ENCODE measurements at regions not wholly inside any gene's neighbourhood (a gene's known extent, or its start where the extent isn't known, plus 50 kb on each side); places are given as distances from the start of the nearest gene placed in this dataset.

- POLR2A ChIA-PET: interaction anchor here (1.5 kb wide), 1 partner anchor 11 kb away, joined by 3 read pairs; no protein-coding TSS in a partner anchor
Measured at GRCh38 chr14:38394064-38394463, 138.2 kb upstream of the CLEC14A start.

GRCh38 chr14:38391334-38391733, 135.4 kb upstream of the CLEC14A start:
- intact Hi-C loops (cut with micrococcal nuclease): no loop called here
- peak overlapping the region; percentile 72 for H3K27ac Mint-ChIP-seq (ENCODE audit: low read depth, unreplicated experiment)
- POLR2A ChIA-PET: interaction anchor here (0.7 to 0.9 kb wide), 2 partner anchors 8 to 36 kb away, joined by 3 read pairs; no protein-coding TSS in a partner anchor
- no peaks in the 10 kb centered on the region for H3K27me3 Mint-ChIP-seq (ENCODE audit: insufficient read depth, unreplicated experiment)
- peaks cover 11% of the 10 kb centered on the region for H3K4me1 Mint-ChIP-seq (ENCODE audit: insufficient read depth, unreplicated experiment)
- CTCF ChIA-PET: interaction anchor here (0.6 kb wide), 1 partner anchor 101 kb away, joined by 4 read pairs; no protein-coding TSS in a partner anchor
- no TSS peak for BruUV-seq (replicated peaks)
- H3K36me3 Mint-ChIP-seq (ENCODE audit: insufficient read depth, unreplicated experiment): no peaks in the 10 kb centered on the region
- H3K4me3 Mint-ChIP-seq (ENCODE audit: unreplicated experiment): no peak overlapping the region
- no peaks in the 10 kb centered on the region for H3K9me3 Mint-ChIP-seq (ENCODE audit: unreplicated experiment)
- no peak for TF ChIP-seq CTCF (IDR thresholded peaks at IDR 0.05; ENCODE audit: unreplicated experiment)
- DNase-seq (ENCODE audit: unreplicated experiment): peak; percentile 57

More at GRCh38 chr14:38394064-38394463, 138.2 kb upstream of the CLEC14A start:
- CTCF ChIA-PET: interaction anchor here (0.7 to 1.2 kb wide), 2 partner anchors 41 to 208 kb away, joined by 3 to 4 read pairs; no protein-coding TSS in a partner anchor
- H3K27me3 Mint-ChIP-seq (ENCODE audit: insufficient read depth, unreplicated experiment): no peaks in the 10 kb centered on the region
- peaks cover 11% of the 10 kb centered on the region for H3K4me1 Mint-ChIP-seq (ENCODE audit: insufficient read depth, unreplicated experiment)
- no peaks in the 10 kb centered on the region for H3K9me3 Mint-ChIP-seq (ENCODE audit: unreplicated experiment)
- no TSS peak for BruUV-seq (replicated peaks)
- H3K36me3 Mint-ChIP-seq (ENCODE audit: insufficient read depth, unreplicated experiment): no peaks in the 10 kb centered on the region
- no peak overlapping the region for H3K27ac Mint-ChIP-seq (ENCODE audit: low read depth, unreplicated experiment)
- DNase-seq (ENCODE audit: unreplicated experiment): no peak
- TF ChIP-seq CTCF (IDR thresholded peaks at IDR 0.05; ENCODE audit: unreplicated experiment): no peak
- intact Hi-C loops (cut with micrococcal nuclease): no loop called here
- no peak overlapping the region for H3K4me3 Mint-ChIP-seq (ENCODE audit: unreplicated experiment)

DNA sequence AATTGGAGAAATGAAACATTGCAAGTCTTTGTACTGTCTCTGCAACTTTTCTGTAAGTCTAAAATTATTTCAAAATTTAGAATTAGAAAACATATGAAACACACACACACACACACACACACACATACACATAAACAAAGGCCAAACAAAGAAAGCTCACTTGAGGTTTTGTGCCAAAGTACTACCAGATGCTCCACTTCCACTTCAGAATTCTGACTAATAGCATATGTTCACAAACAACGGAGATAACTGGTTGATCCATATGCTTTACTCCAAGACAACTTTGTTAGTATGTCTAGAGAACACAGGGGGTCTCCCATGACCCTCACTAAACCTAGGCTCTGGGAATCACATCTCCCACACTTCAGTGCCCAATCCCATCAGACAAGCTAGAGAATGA, 133.8 kb upstream of the CLEC14A start:
- no peaks in the 10 kb centered on the region for H3K27me3 Mint-ChIP-seq (ENCODE audit: insufficient read depth, unreplicated experiment)
- no peak overlapping the region for H3K27ac Mint-ChIP-seq (ENCODE audit: low read depth, unreplicated experiment)
- no peak overlapping the region for H3K4me3 Mint-ChIP-seq (ENCODE audit: unreplicated experiment)
- no peaks in the 10 kb centered on the region for H3K9me3 Mint-ChIP-seq (ENCODE audit: unreplicated experiment)
- no TSS peak for BruUV-seq (replicated peaks)
- no peaks in the 10 kb centered on the region for H3K36me3 Mint-ChIP-seq (ENCODE audit: insufficient read depth, unreplicated experiment)
- DNase-seq (ENCODE audit: unreplicated experiment): no peak
- POLR2A ChIA-PET: interaction anchor here (0.7 to 1.0 kb wide), 2 partner anchors 14 to 588 kb away, joined by 3 read pairs; no protein-coding TSS in a partner anchor
- no peak for TF ChIP-seq CTCF (IDR thresholded peaks at IDR 0.05; ENCODE audit: unreplicated experiment)
- CTCF ChIA-PET: no interaction called here
- intact Hi-C loops (cut with micrococcal nuclease): no loop called here
- H3K4me1 Mint-ChIP-seq (ENCODE audit: insufficient read depth, unreplicated experiment): peaks cover 11% of the 10 kb centered on the region

GRCh38 chr14:38387821-38388220, 131.9 kb upstream of the CLEC14A start:
- H3K27me3 Mint-ChIP-seq (ENCODE audit: insufficient read depth, unreplicated experiment): no peaks in the 10 kb centered on the region
- ChIA-PET POLR2A (interaction anchor here (1.3 kb wide), 1 partner anchor 32 kb away, joined by 3 read pairs; no protein-coding TSS in a partner anchor), CTCF (no interaction called here)
- no peaks in the 10 kb centered on the region for H3K9me3 Mint-ChIP-seq (ENCODE audit: unreplicated experiment)
- intact Hi-C loops (cut with micrococcal nuclease): no loop called here
- no peak for DNase-seq (ENCODE audit: unreplicated experiment)
- H3K27ac Mint-ChIP-seq (ENCODE audit: low read depth, unreplicated experiment): peak overlapping the region; percentile 7
- no peak overlapping the region for H3K4me3 Mint-ChIP-seq (ENCODE audit: unreplicated experiment)
- H3K36me3 Mint-ChIP-seq (ENCODE audit: insufficient read depth, unreplicated experiment): no peaks in the 10 kb centered on the region
- peaks cover 11% of the 10 kb centered on the region for H3K4me1 Mint-ChIP-seq (ENCODE audit: insufficient read depth, unreplicated experiment)
- BruUV-seq (replicated peaks): no TSS peak
- no peak for TF ChIP-seq CTCF (IDR thresholded peaks at IDR 0.05; ENCODE audit: unreplicated experiment)

All from MCF 10A (cell line).